MM.1S (cell line): ENCODE measurements at regions not wholly inside any gene's neighbourhood (a gene's known extent, or its start where the extent isn't known, plus 50 kb on each side); places are given as distances from the start of the nearest gene placed in this dataset.

Source experiments
- CTCF ChIP-seq: fragments of 300-600 bp; sonication (generic); IDR thresholded peaks from 2 replicates; pipeline ENCODE4 v1.5.1; 2016; ENCODE audit warnings: antibody characterized with exemption, low read length, mixed read lengths
- EZH2 ChIP-seq: fragments of 300-600 bp; sonication (generic); optimal IDR thresholded peaks from 2 replicates; pipeline ENCODE3; 2017; ENCODE audit warnings: low read depth, mild to moderate bottlenecking, antibody characterized with exemption, low read length, mixed read lengths
- EZH2phosphoT487 ChIP-seq: fragments of 300-600 bp; sonication (generic); IDR thresholded peaks from 2 replicates; pipeline ENCODE4 v1.6.1; 2018; ENCODE audit warnings: antibody characterized with exemption, low read length

GRCh38 chr21:41636636-41637630 is 129.0 kb upstream of the TMPRSS2 start:
- TF ChIP-seq EZH2 (no peak), EZH2phosphoT487 (no peak), CTCF (no peak)
